ENCODE measurements at regions not wholly inside any gene's neighbourhood (a gene's known extent, or its start where the extent isn't known, plus 50 kb on each side); places are given as distances from the start of the nearest gene placed in this dataset.

DNA sequence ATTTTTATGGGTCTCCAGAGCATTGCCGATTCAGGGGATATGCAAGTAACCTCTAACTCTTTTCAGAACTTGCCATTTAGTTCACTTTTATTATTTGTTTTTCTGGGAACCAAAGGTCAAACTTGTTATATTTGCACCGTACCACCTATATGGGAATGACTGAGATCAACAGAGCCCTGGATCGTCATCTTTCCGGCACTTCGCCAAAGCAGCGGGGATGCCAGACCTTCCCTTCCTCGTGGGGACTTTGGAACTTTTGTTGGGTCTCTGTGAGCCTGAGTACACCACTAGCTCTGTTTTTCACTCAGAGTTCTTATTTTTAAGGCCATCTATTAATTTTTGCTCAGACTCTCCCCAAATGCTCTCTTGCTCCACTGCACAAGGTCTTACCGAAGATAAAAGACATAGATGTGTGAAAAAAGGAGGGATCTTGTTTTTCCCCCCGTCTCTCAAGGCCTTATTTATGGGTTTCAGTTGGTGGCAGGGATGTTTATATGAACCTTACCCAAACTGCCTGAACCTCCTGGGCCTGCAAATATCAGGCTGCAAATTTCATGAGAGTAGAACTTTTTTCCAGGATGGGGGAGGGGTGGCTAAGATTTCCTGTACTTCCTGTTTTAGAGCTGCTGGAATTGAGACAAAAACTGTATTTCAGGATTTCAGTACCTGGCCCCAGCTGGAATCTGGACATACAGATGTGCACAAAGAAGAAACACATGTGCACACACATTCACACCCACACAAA, 350.3 kb downstream of the HRH4 start:
- no peaks in the 10 kb centered on the region for H3K27me3 ChIP-seq (ENCODE audit: control insufficient read depth in 2 of 2, insufficient read depth in 1 of 2, low read length in 1 of 2)
- 96% methylated on average over 9 of the region's 9 CpGs for WGBS
- no peak for DNase-seq (ENCODE audit: low read depth in 6 of 9, low spot score in 9 of 9)

DNA sequence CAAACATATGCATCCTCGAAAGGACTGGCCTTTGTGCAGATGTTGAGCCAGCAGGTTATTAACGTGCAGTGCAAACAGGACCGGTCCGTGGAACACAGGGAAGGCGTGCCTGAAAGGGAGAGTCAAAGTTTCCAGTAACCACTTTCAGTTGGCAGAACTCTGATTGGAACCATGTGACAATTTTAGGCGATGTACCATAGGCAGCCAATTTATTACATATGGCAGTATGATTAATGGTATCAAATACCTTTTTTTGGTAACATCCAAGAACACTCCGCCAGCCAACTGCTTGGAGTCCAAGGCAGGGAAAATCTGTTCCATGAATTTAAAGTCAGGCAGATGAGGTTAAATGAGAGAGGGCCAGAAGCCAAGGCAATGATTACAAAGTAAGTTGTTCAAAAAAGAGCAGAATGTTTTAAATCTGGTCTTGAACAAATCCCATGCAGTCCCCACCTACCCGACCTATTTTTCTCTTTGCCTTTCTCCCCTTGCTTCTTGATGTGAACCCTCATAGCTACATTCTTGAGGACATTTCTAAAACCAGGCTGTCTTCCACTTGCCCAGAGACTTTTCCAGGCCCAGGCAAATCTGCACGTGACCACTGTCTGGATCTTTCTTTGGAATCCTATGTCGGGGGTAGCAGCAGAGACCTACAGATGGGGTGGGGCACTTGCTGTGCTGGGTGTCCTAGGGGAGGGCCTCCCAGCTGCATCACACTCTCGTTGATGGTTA, 351.7 kb downstream of the HRH4 start:
- H3K4me1 ChIP-seq (ENCODE audit: control insufficient read depth in 2 of 2, insufficient read depth in 2 of 2, low read length in 2 of 2): no peaks in the 10 kb centered on the region
- 96% methylated on average over 11 of the region's 11 CpGs for WGBS
- H3K36me3 ChIP-seq (ENCODE audit: control insufficient read depth in 2 of 2, insufficient read depth in 2 of 2, low read length in 1 of 2): no peaks in the 10 kb centered on the region
- no peak for DNase-seq (ENCODE audit: low read depth in 6 of 9, low spot score in 9 of 9)
- no peak overlapping the region for H3K27ac ChIP-seq (ENCODE audit: low read depth in 1 of 2, low read length in 1 of 2)
- no peaks in the 10 kb centered on the region for H3K27me3 ChIP-seq (ENCODE audit: control insufficient read depth in 2 of 2, insufficient read depth in 1 of 2, low read length in 1 of 2)
- no peak overlapping the region for H3K4me3 ChIP-seq (ENCODE audit: low read length in 2 of 2)
- no peaks in the 10 kb centered on the region for H3K9me3 ChIP-seq (ENCODE audit: control insufficient read depth in 2 of 2, insufficient read depth in 1 of 2, low read length in 1 of 2)

More for the DNA sequence above, 350.3 kb downstream of the HRH4 start:
- H3K9me3 ChIP-seq (ENCODE audit: control insufficient read depth in 2 of 2, insufficient read depth in 1 of 2, low read length in 1 of 2): no peaks in the 10 kb centered on the region
- H3K27ac ChIP-seq (ENCODE audit: low read depth in 1 of 2, low read length in 1 of 2): no peak overlapping the region
- H3K4me3 ChIP-seq (ENCODE audit: low read length in 2 of 2): no peak overlapping the region
- no peaks in the 10 kb centered on the region for H3K36me3 ChIP-seq (ENCODE audit: control insufficient read depth in 2 of 2, insufficient read depth in 2 of 2, low read length in 1 of 2)
- H3K4me1 ChIP-seq (ENCODE audit: control insufficient read depth in 2 of 2, insufficient read depth in 2 of 2, low read length in 2 of 2): no peaks in the 10 kb centered on the region

DNA sequence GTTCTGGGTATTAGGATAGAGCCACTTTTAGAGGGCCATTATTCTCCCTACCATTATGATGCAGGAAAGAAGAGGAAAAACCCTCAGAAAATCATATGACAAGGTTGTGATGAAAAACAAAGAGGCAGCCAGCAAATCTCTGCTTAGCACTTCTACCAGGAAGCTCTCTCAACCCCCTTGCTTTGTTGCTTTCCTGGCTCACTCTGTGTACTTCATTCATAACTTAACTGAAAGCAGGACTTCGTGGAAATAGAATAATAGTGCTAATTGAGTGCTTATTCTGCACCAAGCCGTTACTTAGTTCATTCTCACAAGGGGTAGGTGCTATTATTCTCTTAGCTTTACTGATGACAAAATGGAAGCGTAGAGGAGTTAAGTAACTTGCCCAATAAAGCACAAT, 354.1 kb downstream of the HRH4 start:
- no peaks in the 10 kb centered on the region for H3K4me1 ChIP-seq (ENCODE audit: control insufficient read depth in 2 of 2, insufficient read depth in 2 of 2, low read length in 2 of 2)
- no peaks in the 10 kb centered on the region for H3K36me3 ChIP-seq (ENCODE audit: control insufficient read depth in 2 of 2, insufficient read depth in 2 of 2, low read length in 1 of 2)
- DNase-seq (ENCODE audit: low read depth in 6 of 9, low spot score in 9 of 9): no peak
- 88% methylated on average over 3 of the region's 3 CpGs for WGBS
- no peaks in the 10 kb centered on the region for H3K9me3 ChIP-seq (ENCODE audit: control insufficient read depth in 2 of 2, insufficient read depth in 1 of 2, low read length in 1 of 2)
- no peak overlapping the region for H3K27ac ChIP-seq (ENCODE audit: low read depth in 1 of 2, low read length in 1 of 2)
- no peak overlapping the region for H3K4me3 ChIP-seq (ENCODE audit: low read length in 2 of 2)
- no peaks in the 10 kb centered on the region for H3K27me3 ChIP-seq (ENCODE audit: control insufficient read depth in 2 of 2, insufficient read depth in 1 of 2, low read length in 1 of 2)

DNA sequence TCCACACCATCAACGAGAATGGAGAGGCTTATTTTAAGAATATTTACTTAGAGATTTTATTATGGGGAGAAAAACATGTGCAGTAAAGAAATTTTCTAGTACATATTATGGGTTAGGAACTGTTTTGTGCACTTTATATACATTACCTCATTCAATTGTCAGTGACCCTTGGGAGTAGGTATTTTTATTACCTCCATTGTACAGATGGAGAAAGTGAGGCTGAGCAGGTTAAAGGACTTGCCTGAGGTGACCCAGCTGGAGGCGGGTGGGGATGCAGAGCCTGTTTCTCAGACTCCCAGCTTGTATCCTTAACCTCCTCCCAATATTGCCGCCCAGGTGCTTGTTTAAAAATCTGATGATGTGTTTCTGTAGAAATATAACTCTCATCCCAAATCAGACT, 356.7 kb downstream of the HRH4 start:
- WGBS: 93% methylated on average over 3 of the region's 3 CpGs
- Histone ChIP-seq H3K27me3 (ENCODE audit: control insufficient read depth in 2 of 2, insufficient read depth in 1 of 2, low read length in 1 of 2) (no peaks in the 10 kb centered on the region), H3K9me3 (ENCODE audit: control insufficient read depth in 2 of 2, insufficient read depth in 1 of 2, low read length in 1 of 2) (no peaks in the 10 kb centered on the region), H3K27ac (ENCODE audit: low read depth in 1 of 2, low read length in 1 of 2) (no peak overlapping the region), H3K36me3 (ENCODE audit: control insufficient read depth in 2 of 2, insufficient read depth in 2 of 2, low read length in 1 of 2) (no peaks in the 10 kb centered on the region), H3K4me3 (ENCODE audit: low read length in 2 of 2) (no peak overlapping the region), H3K4me1 (ENCODE audit: control insufficient read depth in 2 of 2, insufficient read depth in 2 of 2, low read length in 2 of 2) (no peaks in the 10 kb centered on the region)
- DNase-seq (ENCODE audit: low read depth in 6 of 9, low spot score in 9 of 9): no peak

DNA sequence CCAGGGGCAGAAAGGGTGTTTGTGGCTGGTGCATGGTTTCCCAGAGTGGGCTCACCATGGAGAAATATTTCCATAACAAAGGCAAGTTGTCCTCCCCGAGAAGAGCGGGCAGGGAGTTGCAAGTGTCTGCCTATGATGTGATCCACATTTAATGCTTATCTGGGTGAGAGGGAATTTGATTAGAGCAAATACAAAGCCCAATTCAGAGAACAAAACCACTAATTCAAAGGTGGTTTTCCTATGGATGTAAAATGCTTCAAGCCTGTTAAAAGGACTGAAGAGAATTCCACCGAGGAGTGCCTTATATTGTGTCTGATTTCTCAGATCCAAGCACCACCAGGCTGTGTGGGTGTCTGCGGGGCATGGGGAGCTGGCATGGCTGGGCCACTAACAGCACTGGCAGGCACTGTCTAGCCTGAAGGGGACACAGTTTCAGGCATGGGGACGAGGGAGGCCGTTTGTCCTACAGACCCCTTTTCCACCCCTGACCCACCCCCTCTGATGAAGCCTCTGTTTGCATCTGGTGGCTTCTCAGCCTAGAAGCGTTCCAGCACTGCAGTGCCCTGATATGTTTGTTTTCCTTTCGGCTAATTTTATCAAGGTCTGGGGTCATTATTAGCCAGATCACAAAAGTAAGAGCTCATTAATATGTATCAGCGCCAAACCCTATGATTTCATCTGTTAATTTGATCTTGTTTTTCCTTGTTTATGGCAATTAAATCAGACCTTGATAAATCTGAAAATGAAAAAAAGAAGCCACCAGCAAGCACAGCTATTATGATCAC, 357.3 kb downstream of the HRH4 start:
- Histone ChIP-seq H3K27me3 (ENCODE audit: control insufficient read depth in 2 of 2, insufficient read depth in 1 of 2, low read length in 1 of 2) (no peaks in the 10 kb centered on the region), H3K27ac (ENCODE audit: low read depth in 1 of 2, low read length in 1 of 2) (no peak overlapping the region), H3K36me3 (ENCODE audit: control insufficient read depth in 2 of 2, insufficient read depth in 2 of 2, low read length in 1 of 2) (no peaks in the 10 kb centered on the region), H3K4me3 (ENCODE audit: low read length in 2 of 2) (no peak overlapping the region), H3K4me1 (ENCODE audit: control insufficient read depth in 2 of 2, insufficient read depth in 2 of 2, low read length in 2 of 2) (no peaks in the 10 kb centered on the region), H3K9me3 (ENCODE audit: control insufficient read depth in 2 of 2, insufficient read depth in 1 of 2, low read length in 1 of 2) (no peaks in the 10 kb centered on the region)
- 93% methylated on average over 9 of the region's 9 CpGs for WGBS
- DNase-seq (ENCODE audit: low read depth in 6 of 9, low spot score in 9 of 9): no peak

DNA sequence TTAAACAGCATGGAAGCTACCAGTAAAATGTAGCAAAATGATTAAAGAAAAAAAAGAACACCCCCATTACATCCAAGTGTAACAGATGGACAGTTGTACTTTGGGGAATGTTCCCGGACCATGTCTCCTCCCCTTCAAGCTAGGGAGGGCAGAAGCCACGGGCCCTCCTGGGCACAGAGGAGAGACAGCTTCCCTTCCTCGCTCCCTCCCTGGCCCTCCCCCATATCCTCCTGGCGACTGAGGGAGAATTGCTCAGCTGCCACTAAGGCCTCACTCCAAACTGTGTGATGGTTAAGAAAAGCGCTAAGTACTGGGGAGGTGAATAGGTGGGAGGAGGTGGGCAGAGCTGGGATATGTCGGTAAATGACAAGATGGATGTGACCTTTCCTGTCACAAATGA, 358.0 kb downstream of the HRH4 start:
- no peaks in the 10 kb centered on the region for H3K36me3 ChIP-seq (ENCODE audit: control insufficient read depth in 2 of 2, insufficient read depth in 2 of 2, low read length in 1 of 2)
- H3K27me3 ChIP-seq (ENCODE audit: control insufficient read depth in 2 of 2, insufficient read depth in 1 of 2, low read length in 1 of 2): no peaks in the 10 kb centered on the region
- no peaks in the 10 kb centered on the region for H3K4me1 ChIP-seq (ENCODE audit: control insufficient read depth in 2 of 2, insufficient read depth in 2 of 2, low read length in 2 of 2)
- no peak overlapping the region for H3K27ac ChIP-seq (ENCODE audit: low read depth in 1 of 2, low read length in 1 of 2)
- H3K9me3 ChIP-seq (ENCODE audit: control insufficient read depth in 2 of 2, insufficient read depth in 1 of 2, low read length in 1 of 2): no peaks in the 10 kb centered on the region
- 80% methylated on average over 6 of the region's 6 CpGs for WGBS
- DNase-seq (ENCODE audit: low read depth in 6 of 9, low spot score in 9 of 9): no peak
- no peak overlapping the region for H3K4me3 ChIP-seq (ENCODE audit: low read length in 2 of 2)

DNA sequence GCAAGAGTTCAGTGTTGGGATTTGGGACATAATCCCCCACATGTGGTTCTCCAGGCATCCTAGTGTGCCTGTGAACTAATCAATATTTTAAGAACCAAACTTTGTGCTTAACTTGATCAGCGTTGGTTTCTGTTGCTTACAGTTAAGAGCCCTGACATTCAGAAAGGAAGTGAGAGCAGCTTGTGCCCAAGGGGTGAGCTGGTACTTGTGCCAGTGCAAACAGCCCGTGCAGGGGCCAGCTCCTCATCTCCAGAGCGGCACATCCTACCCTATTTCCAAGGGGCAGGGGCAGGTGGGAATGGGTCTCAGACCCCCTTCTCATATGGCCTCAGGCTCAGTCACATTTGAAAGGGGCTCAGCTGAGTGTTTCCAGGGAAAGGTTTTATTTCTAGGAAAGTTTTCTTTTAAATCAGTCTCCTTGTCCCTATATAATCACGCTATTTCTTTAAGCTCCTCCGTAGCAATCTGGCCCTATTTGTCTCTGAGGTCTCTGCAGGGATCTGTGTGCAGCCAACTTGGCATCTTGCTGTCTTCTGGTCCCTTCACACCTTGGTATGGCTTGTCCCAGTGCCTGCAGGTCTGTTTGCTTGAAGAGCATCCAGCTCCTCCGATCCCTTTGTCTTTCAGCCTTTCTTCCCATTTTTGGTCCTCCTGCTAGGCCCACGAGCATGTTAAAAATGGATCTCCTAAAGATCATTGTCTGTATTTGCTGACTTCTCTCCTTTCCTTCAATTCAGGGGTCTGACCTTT, 358.9 kb downstream of the HRH4 start:
- H3K4me1 ChIP-seq (ENCODE audit: control insufficient read depth in 2 of 2, insufficient read depth in 2 of 2, low read length in 2 of 2): no peaks in the 10 kb centered on the region
- no peak overlapping the region for H3K27ac ChIP-seq (ENCODE audit: low read depth in 1 of 2, low read length in 1 of 2)
- H3K4me3 ChIP-seq (ENCODE audit: low read length in 2 of 2): no peak overlapping the region
- WGBS: 92% methylated on average over 7 of the region's 7 CpGs
- no peak for DNase-seq (ENCODE audit: low read depth in 6 of 9, low spot score in 9 of 9)
- H3K36me3 ChIP-seq (ENCODE audit: control insufficient read depth in 2 of 2, insufficient read depth in 2 of 2, low read length in 1 of 2): no peaks in the 10 kb centered on the region
- no peaks in the 10 kb centered on the region for H3K9me3 ChIP-seq (ENCODE audit: control insufficient read depth in 2 of 2, insufficient read depth in 1 of 2, low read length in 1 of 2)
- H3K27me3 ChIP-seq (ENCODE audit: control insufficient read depth in 2 of 2, insufficient read depth in 1 of 2, low read length in 1 of 2): no peaks in the 10 kb centered on the region

DNA sequence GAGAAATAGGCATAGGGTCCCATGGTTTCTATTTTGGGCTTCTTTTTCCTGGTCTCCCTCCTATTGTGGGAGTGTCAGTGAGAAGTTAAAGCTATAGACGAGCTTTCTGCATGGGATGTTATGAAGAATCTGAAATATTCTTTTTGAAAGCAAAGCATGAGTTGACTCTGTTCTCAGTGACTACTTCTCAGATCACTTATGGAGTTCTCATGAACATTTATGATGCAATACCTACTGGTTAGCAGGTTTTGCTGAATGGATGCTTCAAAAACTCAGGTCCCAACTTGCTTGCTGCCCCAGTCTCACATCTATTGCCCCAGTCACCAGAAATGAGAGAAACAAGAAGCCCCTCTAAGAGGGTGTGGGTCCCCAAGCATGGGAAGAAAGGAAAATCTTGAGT, 365.0 kb downstream of the HRH4 start:
- Histone ChIP-seq H3K27me3 (ENCODE audit: control insufficient read depth in 2 of 2, insufficient read depth in 1 of 2, low read length in 1 of 2) (no peaks in the 10 kb centered on the region), H3K4me3 (ENCODE audit: low read length in 2 of 2) (no peak overlapping the region), H3K4me1 (ENCODE audit: control insufficient read depth in 2 of 2, insufficient read depth in 2 of 2, low read length in 2 of 2) (no peaks in the 10 kb centered on the region), H3K9me3 (ENCODE audit: control insufficient read depth in 2 of 2, insufficient read depth in 1 of 2, low read length in 1 of 2) (no peaks in the 10 kb centered on the region), H3K27ac (ENCODE audit: low read depth in 1 of 2, low read length in 1 of 2) (no peak overlapping the region), H3K36me3 (ENCODE audit: control insufficient read depth in 2 of 2, insufficient read depth in 2 of 2, low read length in 1 of 2) (no peaks in the 10 kb centered on the region)
- no peak for DNase-seq (ENCODE audit: low read depth in 6 of 9, low spot score in 9 of 9)
- WGBS: 98% methylated on average over 1 of the region's 1 CpG
